Loucy (cell line): ENCODE measurements at regions not wholly inside any gene's neighbourhood (a gene's known extent, or its start where the extent isn't known, plus 50 kb on each side); places are given as distances from the start of the nearest gene placed in this dataset.

Source experiments
- H2AFZ ChIP-seq: fragments of 200-600 bp; sonication (generic); 2 replicates; pipeline ENCODE4 v1.6.0; 2016; ENCODE audit warnings: antibody characterized with exemption, mild to moderate bottlenecking, low read length, moderate library complexity
- H3F3A ChIP-seq: fragments of 200-600 bp; 2 replicates; pipeline ENCODE4 v1.6.0; 2016; ENCODE audit warnings: antibody characterized with exemption, low read depth, mild to moderate bottlenecking
- H3K27me3 ChIP-seq: fragments of 200-600 bp; sonication (generic); 2 replicates; pipeline ENCODE4 v1.6.1; 2014; ENCODE audit warnings: low read length, mild to moderate bottlenecking; ENCODE audit not compliant: insufficient read depth, poor library complexity, severe bottlenecking
- H3K36me3 ChIP-seq: fragments of 200-600 bp; sonication (generic); 2 replicates; pipeline ENCODE4 v1.6.1; 2016; ENCODE audit warnings: low read length; ENCODE audit not compliant: insufficient read depth
- H3K4me1 ChIP-seq: fragments of 200-600 bp; sonication (generic); 2 replicates; pipeline ENCODE4 v1.5.1; 2014; ENCODE audit warnings: low read length, mild to moderate bottlenecking; ENCODE audit not compliant: insufficient read depth, poor library complexity, severe bottlenecking
- H3K4me2 ChIP-seq: fragments of 200-600 bp; sonication (generic); 2 replicates; pipeline ENCODE4 v1.6.0; 2014; ENCODE audit warnings: antibody characterized with exemption, low read length, low read depth, mild to moderate bottlenecking; ENCODE audit not compliant: poor library complexity, severe bottlenecking
- H3K4me3 ChIP-seq: fragments of 200-600 bp; sonication (generic); 2 replicates; pipeline ENCODE4 v1.5.1; 2014; ENCODE audit warnings: low read length, mild to moderate bottlenecking, mixed read lengths; ENCODE audit not compliant: poor library complexity, severe bottlenecking
- H3K79me2 ChIP-seq: fragments of 200-600 bp; sonication (generic); 2 replicates; pipeline ENCODE4 v1.6.1; 2014; ENCODE audit warnings: low read length; ENCODE audit not compliant: insufficient read depth
- H3K9ac ChIP-seq: fragments of 200-600 bp; sonication (generic); 2 replicates; pipeline ENCODE4 v1.6.0; 2014; ENCODE audit warnings: mild to moderate bottlenecking, low read depth, low read length, moderate library complexity; ENCODE audit not compliant: poor library complexity, severe bottlenecking
- H3K9me2 ChIP-seq: fragments of 200-600 bp; sonication (generic); replicated peaks from 2 replicates; pipeline ENCODE4 v1.6.1; 2016; ENCODE audit warnings: low read depth, low read length, mixed read lengths
- H3K9me3 ChIP-seq: fragments of 200-600 bp; sonication (generic); 2 replicates; pipeline ENCODE4 v1.6.1; 2014; ENCODE audit warnings: mild to moderate bottlenecking, antibody characterized with exemption, low read length, low read depth; ENCODE audit not compliant: insufficient read depth
- H4K20me1 ChIP-seq: fragments of 200-600 bp; sonication (generic); 2 replicates; pipeline ENCODE4 v1.6.0; 2014; ENCODE audit warnings: antibody characterized with exemption, low read length, mild to moderate bottlenecking; ENCODE audit not compliant: insufficient read depth, poor library complexity, severe bottlenecking
- EZH2phosphoT487 ChIP-seq: fragments of 200-600 bp; IDR thresholded peaks from 2 replicates; pipeline ENCODE4 v1.6.1; 2018; ENCODE audit warnings: antibody characterized with exemption, mild to moderate bottlenecking, moderate library complexity, borderline replicate concordance
- TF ChIP-seq, protein P1 (sequence below): fragments of 200-600 bp; sonication (generic); conservative IDR thresholded peaks from 2 replicates; pipeline ENCODE4 v1.5.1; 2014; ENCODE audit warnings: mild to moderate bottlenecking, antibody characterized with exemption, low read length

DNA sequence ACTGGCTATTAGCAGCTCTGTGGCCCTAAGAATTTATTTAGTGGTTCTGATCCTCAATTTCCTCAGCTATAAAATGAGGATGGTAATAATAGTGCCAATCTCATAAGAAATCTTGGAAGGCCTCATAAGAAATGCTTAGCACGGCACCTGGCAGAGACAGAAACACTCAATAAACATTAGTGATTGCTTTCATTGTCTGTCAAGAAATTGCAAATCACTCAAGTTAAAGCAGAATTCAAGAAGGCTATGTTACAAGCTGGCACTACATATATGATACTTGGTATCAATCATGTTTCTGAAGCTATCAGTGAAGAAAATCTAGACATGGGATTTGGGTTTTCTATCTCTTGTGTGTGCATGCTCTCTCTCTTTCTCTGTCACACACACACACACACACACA, 267.7 kb upstream of the KCNIP4 start:
- H3K79me2 ChIP-seq: no peaks in the 10 kb centered on the region
- no peaks in the 10 kb centered on the region for H4K20me1 ChIP-seq
- no peaks in the 10 kb centered on the region for H3K4me1 ChIP-seq
- no peak overlapping the region for H3K4me3 ChIP-seq
- no peaks in the 10 kb centered on the region for H3K27me3 ChIP-seq
- H3K4me2 ChIP-seq: no peak overlapping the region
- TF ChIP-seq EZH2phosphoT487: no peak
- TF ChIP-seq, protein P1, sequence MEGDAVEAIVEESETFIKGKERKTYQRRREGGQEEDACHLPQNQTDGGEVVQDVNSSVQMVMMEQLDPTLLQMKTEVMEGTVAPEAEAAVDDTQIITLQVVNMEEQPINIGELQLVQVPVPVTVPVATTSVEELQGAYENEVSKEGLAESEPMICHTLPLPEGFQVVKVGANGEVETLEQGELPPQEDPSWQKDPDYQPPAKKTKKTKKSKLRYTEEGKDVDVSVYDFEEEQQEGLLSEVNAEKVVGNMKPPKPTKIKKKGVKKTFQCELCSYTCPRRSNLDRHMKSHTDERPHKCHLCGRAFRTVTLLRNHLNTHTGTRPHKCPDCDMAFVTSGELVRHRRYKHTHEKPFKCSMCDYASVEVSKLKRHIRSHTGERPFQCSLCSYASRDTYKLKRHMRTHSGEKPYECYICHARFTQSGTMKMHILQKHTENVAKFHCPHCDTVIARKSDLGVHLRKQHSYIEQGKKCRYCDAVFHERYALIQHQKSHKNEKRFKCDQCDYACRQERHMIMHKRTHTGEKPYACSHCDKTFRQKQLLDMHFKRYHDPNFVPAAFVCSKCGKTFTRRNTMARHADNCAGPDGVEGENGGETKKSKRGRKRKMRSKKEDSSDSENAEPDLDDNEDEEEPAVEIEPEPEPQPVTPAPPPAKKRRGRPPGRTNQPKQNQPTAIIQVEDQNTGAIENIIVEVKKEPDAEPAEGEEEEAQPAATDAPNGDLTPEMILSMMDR: no peak
- no peak overlapping the region for H3K9ac ChIP-seq
- no peaks in the 10 kb centered on the region for H3K9me2 ChIP-seq
- H3F3A ChIP-seq: no peaks in the 10 kb centered on the region
- no peaks in the 10 kb centered on the region for H3K9me3 ChIP-seq
- H3K36me3 ChIP-seq: no peaks in the 10 kb centered on the region
- no peak overlapping the region for H2AFZ ChIP-seq

DNA sequence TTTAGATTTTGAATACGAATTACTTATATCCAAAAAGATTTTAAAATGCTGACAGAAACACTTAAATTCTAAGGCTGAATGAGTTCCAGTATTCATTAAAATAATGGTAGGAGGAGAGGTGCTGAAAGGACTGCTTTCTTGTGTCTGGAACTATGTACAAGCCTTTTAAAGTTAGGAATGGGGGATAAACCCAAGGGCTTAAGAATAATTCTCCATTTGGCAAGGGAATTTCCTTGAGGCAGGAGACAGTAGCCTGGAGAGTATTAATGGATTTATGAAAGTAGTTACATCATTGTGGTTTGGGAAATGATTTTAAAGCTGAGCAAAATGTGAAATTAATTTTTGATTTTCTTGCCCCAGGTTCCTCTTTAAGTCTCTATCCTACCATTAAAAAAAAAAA, 266.5 kb upstream of the KCNIP4 start:
- Histone ChIP-seq H3K4me3 (no peak overlapping the region), H2AFZ (no peak overlapping the region)

DNA sequence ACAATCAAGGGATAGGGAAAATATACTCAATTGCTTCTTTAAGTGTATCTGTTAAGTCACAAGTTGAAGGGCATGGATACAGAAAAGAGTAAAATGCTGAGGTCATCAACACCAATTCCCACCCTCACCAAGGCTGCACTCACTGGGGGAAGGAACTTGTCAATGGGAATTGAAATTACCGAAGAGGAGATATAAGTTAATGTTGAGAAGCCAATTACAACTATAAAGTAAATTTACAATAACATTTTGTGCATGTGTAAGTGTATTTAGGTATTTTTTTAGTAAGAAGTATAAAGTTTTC, 255.1 kb upstream of the KCNIP4 start:
- Histone ChIP-seq H4K20me1 (no peaks in the 10 kb centered on the region), H3K27me3 (no peaks in the 10 kb centered on the region), H3K36me3 (no peaks in the 10 kb centered on the region), H3K9ac (no peak overlapping the region), H3F3A (no peaks in the 10 kb centered on the region), H3K4me1 (no peaks in the 10 kb centered on the region), H3K9me3 (no peaks in the 10 kb centered on the region), H3K4me2 (no peak overlapping the region), H3K79me2 (no peaks in the 10 kb centered on the region), H3K4me3 (no peak overlapping the region), H2AFZ (no peak overlapping the region), H3K9me2 (no peaks in the 10 kb centered on the region)
- TF ChIP-seq, protein P1: no peak
- no peak for TF ChIP-seq EZH2phosphoT487

More for the DNA sequence above, 266.5 kb upstream of the KCNIP4 start:
- TF ChIP-seq, protein P1: no peak
- TF ChIP-seq EZH2phosphoT487: no peak
- Histone ChIP-seq H3K9ac (no peak overlapping the region), H3F3A (no peaks in the 10 kb centered on the region), H3K4me2 (no peak overlapping the region), H3K9me3 (no peaks in the 10 kb centered on the region), H3K9me2 (no peaks in the 10 kb centered on the region), H4K20me1 (no peaks in the 10 kb centered on the region), H3K27me3 (no peaks in the 10 kb centered on the region), H3K4me1 (no peaks in the 10 kb centered on the region), H3K36me3 (no peaks in the 10 kb centered on the region), H3K79me2 (no peaks in the 10 kb centered on the region)
